Esophagus muscularis mucosa (tissue), 4 donors: ENCODE measurements at regions not wholly inside any gene's neighbourhood (a gene's known extent, or its start where the extent isn't known, plus 50 kb on each side); places are given as distances from the start of the nearest gene placed in this dataset.

ENCODE experiments used
- DNase-seq: peaks from one replicate; pipeline ENCODE4 v3.0.0-alpha.2; 2017; ENCODE audit errors: extremely low spot score
- H3K27ac ChIP-seq, 4 donors: fragments of 200-600 bp; sonication (generic); replicated peaks in 1 of 4; 1 replicate in 3 of 4; 2 replicates in 1 of 4; pipeline ENCODE4 v1.5.1; 2016 to 2019; ENCODE audit warnings: mild to moderate bottlenecking in 1 of 4
- H3K27me3 ChIP-seq, 4 donors: fragments of 200-600 bp; sonication (generic); one replicate each; pipeline versions ENCODE4 v1.5.1 to v1.6.0; 2016 to 2019
- H3K36me3 ChIP-seq, 4 donors: fragments of 200-600 bp; sonication (generic); one replicate each; pipeline ENCODE4 v1.5.1; 2016 to 2019
- H3K4me1 ChIP-seq, 4 donors: fragments of 200-600 bp; sonication (generic); one replicate each; pipeline ENCODE4 v1.5.1; 2016 to 2019
- H3K4me3 ChIP-seq, 4 donors: fragments of 200-600 bp; sonication (generic); 1 replicate in 2 of 4; 2 replicates in 2 of 4; pipeline ENCODE4 v1.5.1; 2016 to 2019; ENCODE audit warnings: mild to moderate bottlenecking in 4 of 4, moderate library complexity in 1 of 4
- H3K9me3 ChIP-seq, 4 donors: fragments of 200-600 bp; sonication (generic); 1 replicate in 3 of 4; 2 replicates in 1 of 4; pipeline ENCODE4 v1.5.1; 2016 to 2019
- CTCF ChIP-seq, 3 experiments: fragments of 200-600 bp in 2 of 3; fragments of 450-650 bp in 1 of 3; sonication (generic) in 2 of 3; IDR thresholded peaks; one replicate each; pipeline ENCODE4 v1.5.1; 2017 to 2019; ENCODE audit warnings: antibody characterized with exemption in 3 of 3, mild to moderate bottlenecking in 2 of 3, moderate library complexity in 1 of 3
- EP300 ChIP-seq: sonication (generic); formaldehyde crosslinking; IDR thresholded peaks from one replicate; pipeline ENCODE4 v1.6.1; 2017; ENCODE audit warnings: antibody characterized with exemption
- POLR2A ChIP-seq: fragments of 450-650 bp; IDR thresholded peaks from one replicate; pipeline ENCODE4 v1.6.1; 2017; ENCODE audit warnings: antibody characterized with exemption, moderate library complexity, mild to moderate bottlenecking, low read depth
- POLR2AphosphoS5 ChIP-seq, 2 donors: sonication (generic); formaldehyde crosslinking; IDR thresholded peaks; one replicate each; pipeline ENCODE4 v1.6.1; 2017; ENCODE audit warnings: antibody characterized with exemption in 2 of 2
- WGBS: methylation state at CpG from one replicate; pipeline ENCODE4 v1.1.5; 2018; 5-methylcytosine and 5-hydroxymethylcytosine counted together
- intact Hi-C: fragments of 100-400 bp; cut with DNase I; formaldehyde crosslinking; loops from one replicate; pipeline ENCODE4 v1.15.1; 2023

DNA sequence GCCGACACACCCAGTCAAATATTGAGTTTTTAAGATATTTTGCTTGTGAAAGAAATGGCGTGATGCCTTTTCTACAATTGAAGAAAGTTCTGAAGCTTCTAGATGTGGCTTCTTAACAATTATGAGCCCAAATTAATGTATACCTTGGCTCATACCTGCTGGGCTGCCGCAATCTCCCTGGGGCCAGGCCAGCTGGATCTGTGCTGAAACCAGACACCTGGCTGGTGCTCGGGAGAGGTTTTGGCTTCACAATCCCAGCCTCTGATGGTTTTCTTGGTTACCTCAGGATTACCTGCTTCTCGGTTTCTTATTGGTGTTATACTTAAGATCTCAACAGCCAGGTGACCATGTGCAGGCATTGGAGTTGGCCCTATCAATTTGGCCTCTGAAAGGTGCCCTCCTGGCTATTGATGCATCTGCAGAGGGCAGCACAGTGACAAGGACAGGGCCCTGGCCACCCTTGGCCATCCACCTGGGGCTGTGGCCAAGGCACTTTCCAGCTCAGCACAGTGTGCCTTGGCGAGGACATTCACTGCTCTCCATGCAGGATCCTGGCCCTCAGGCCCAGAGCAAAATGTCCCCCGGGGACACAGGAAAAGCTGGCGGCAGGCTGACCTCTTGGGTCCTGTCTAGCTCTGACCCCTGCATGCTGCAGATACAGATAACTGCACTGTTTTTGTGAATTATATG is 305.0 kb downstream of the ZNF536 start:
- TF ChIP-seq CTCF (IDR thresholded peaks at IDR 0.05) (no peak), POLR2AphosphoS5 (IDR thresholded peaks at IDR 0.05) (no peak), EP300 (no peak), POLR2A (no peak)
- peaks cover 0 to 15% (median 0%) of the 10 kb centered on the region in 4 donors for H3K27me3 ChIP-seq
- no peak overlapping the region for H3K27ac ChIP-seq
- WGBS: 86% methylated on average over 5 of the region's 8 CpGs
- no peaks in the 10 kb centered on the region for H3K9me3 ChIP-seq
- no peak for DNase-seq
- H3K36me3 ChIP-seq: no peaks in the 10 kb centered on the region
- no peaks in the 10 kb centered on the region for H3K4me1 ChIP-seq
- intact Hi-C loops: no loop called here
- H3K4me3 ChIP-seq: no peak overlapping the region

DNA sequence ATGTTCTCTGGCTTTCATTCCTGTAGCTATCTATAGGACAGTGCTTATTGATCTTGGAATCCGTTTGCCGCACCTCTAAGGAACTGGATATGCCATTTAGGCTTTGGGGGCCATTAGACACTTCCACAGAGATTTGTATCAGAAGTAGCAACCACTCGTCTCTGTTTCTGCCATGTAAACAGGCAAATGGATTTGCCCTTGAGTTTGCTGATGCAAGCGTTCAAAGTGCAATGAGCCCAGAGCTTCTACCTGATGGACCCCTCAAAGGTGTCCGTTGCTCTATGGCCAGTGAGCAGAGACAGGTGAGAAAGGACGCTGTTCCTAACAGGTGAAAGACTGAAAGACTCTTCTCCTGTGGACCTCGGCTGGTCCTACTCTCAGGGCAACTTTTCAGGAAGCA is 302.9 kb downstream of the ZNF536 start:
- Histone ChIP-seq H3K9me3 (no peaks in the 10 kb centered on the region), H3K27me3 (peaks cover 0 to 9% (median under 1%) of the 10 kb centered on the region in 4 donors), H3K4me1 (peaks cover 3 to 12% (median 9%) of the 10 kb centered on the region in 4 donors), H3K36me3 (no peaks in the 10 kb centered on the region), H3K27ac (no peak overlapping the region), H3K4me3 (no peak overlapping the region)
- no peak for DNase-seq
- intact Hi-C loops: no loop called here
- WGBS: 91% methylated on average over 7 of the region's 7 CpGs
- TF ChIP-seq CTCF (IDR thresholded peaks at IDR 0.05): no peak
- no peak for TF ChIP-seq POLR2A
- TF ChIP-seq EP300: no peak
- no peak for TF ChIP-seq POLR2AphosphoS5 (IDR thresholded peaks at IDR 0.05)

DNA sequence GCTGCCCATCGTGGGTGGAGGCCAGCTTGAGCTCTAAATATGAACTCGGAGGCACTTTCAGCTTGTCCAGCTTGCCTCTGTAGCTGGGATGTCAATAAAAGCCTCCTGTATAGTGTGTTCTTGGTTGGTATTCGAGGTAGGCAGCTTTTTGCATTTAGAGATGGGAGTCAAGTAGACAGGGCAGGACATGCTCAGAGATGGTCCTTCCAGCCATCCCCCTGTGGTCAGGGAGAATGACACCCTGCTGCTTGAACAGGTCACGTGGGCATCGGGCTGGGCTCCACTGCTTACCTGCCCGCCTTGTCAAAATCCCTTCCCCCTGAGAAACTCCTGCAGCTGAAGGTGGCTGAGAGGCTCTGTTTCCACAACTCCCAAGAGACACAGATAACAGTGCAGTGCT is 302.5 kb downstream of the ZNF536 start:
- 92% methylated on average over 5 of the region's 6 CpGs for WGBS
- no peak for DNase-seq
- Histone ChIP-seq H3K27ac (no peak overlapping the region), H3K36me3 (no peaks in the 10 kb centered on the region), H3K27me3 (peaks cover 0 to 13% (median 2%) of the 10 kb centered on the region in 4 donors), H3K4me1 (peaks cover 3 to 13% (median 10%) of the 10 kb centered on the region in 4 donors), H3K9me3 (no peaks in the 10 kb centered on the region), H3K4me3 (no peak overlapping the region)
- intact Hi-C loops: no loop called here
- no peak for TF ChIP-seq EP300

GRCh38 chr19:30673336-30673735 is 301.2 kb downstream of the ZNF536 start:
- intact Hi-C loops: no loop called here
- no peak overlapping the region for H3K27ac ChIP-seq
- peaks cover 0 to 25% (median 6%) of the 10 kb centered on the region in 4 donors for H3K27me3 ChIP-seq
- peaks cover 3 to 20% (median 18%) of the 10 kb centered on the region in 4 donors for H3K4me1 ChIP-seq
- no peak overlapping the region for H3K4me3 ChIP-seq
- no peak for DNase-seq
- H3K36me3 ChIP-seq: no peaks in the 10 kb centered on the region
- no peak for TF ChIP-seq POLR2AphosphoS5 (IDR thresholded peaks at IDR 0.05)
- no peak for TF ChIP-seq EP300
- no peak for TF ChIP-seq POLR2A
- TF ChIP-seq CTCF (IDR thresholded peaks at IDR 0.05): no peak
- H3K9me3 ChIP-seq: no peaks in the 10 kb centered on the region
- WGBS: 84% methylated on average over 8 of the region's 8 CpGs

DNA sequence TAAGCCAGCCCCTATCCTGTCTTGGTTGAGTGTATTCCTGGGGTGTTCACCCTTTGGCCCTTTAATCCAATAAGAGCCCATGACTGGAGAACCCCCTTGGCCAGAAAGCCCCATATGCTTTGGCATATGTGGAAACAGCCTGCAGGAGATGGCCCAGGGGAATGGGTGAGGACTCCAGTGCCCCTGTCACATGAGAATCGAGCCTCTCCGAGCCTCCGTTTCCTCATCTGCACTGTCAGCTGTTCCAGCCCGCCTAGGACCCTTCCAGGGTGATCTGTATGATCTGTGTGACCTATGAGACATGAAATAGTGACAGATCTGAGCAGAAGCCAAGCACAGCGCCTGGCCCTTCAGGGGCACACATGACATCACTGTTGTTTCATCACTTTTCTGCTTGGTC is 300.7 kb downstream of the ZNF536 start:
- TF ChIP-seq POLR2A: no peak
- TF ChIP-seq CTCF (IDR thresholded peaks at IDR 0.05): no peak
- no peak for TF ChIP-seq POLR2AphosphoS5 (IDR thresholded peaks at IDR 0.05)
- no peak for TF ChIP-seq EP300
- H3K9me3 ChIP-seq: no peaks in the 10 kb centered on the region
- WGBS: 70% methylated on average over 3 of the region's 5 CpGs
- no peaks in the 10 kb centered on the region for H3K36me3 ChIP-seq
- peaks cover 0 to 27% (median 6%) of the 10 kb centered on the region in 4 donors for H3K27me3 ChIP-seq
- H3K27ac ChIP-seq: no peak overlapping the region
- H3K4me3 ChIP-seq: no peak overlapping the region
- H3K4me1 ChIP-seq: peaks cover 3 to 20% (median 18%) of the 10 kb centered on the region in 4 donors
- intact Hi-C loops: no loop called here
- DNase-seq: no peak
